ENCODE measurements at regions not wholly inside any gene's neighbourhood (a gene's known extent, or its start where the extent isn't known, plus 50 kb on each side); places are given as distances from the start of the nearest gene placed in this dataset.
A peak's percentile ranks its signal among the peaks of the same experiment; 100 is the strongest.

- no peak for DNase-seq
Measured at GRCh38 chr18:51588616-51589015, 391.1 kb upstream of the MEX3C start.

- DNase-seq = no peak
Measured at GRCh38 chr18:51593931-51594330, 396.4 kb upstream of the MEX3C start.

GRCh38 chr18:51603111-51603510 lies 405.6 kb upstream of the MEX3C start:
- no peak for DNase-seq

- DNase-seq = no peak
Measured at GRCh38 chr18:51603551-51603950, 406.1 kb upstream of the MEX3C start.

- DNase-seq = no peak
Measured at GRCh38 chr18:51610481-51610880, 413.0 kb upstream of the MEX3C start.

- no peak for DNase-seq
Measured at GRCh38 chr18:51611326-51611725, 413.8 kb upstream of the MEX3C start.

- no peak for DNase-seq
Measured at GRCh38 chr18:51614033-51614432, 416.6 kb upstream of the MEX3C start.

GRCh38 chr18:51614967-51615571 lies 417.6 kb upstream of the MEX3C start:
- DNase-seq = no peak

GRCh38 chr18:51617167-51617566 lies 419.7 kb upstream of the MEX3C start:
- no peak for DNase-seq

GRCh38 chr18:51617572-51618260 lies 420.2 kb upstream of the MEX3C start:
- no peak for DNase-seq

- no peak for DNase-seq
Measured at GRCh38 chr18:51619283-51619682, 421.8 kb upstream of the MEX3C start.

GRCh38 chr18:51621113-51621863 lies 423.8 kb upstream of the MEX3C start:
- peak; percentile 51 for DNase-seq

- no peak for DNase-seq
Measured at GRCh38 chr18:51621864-51622160, 424.3 kb upstream of the MEX3C start.

GRCh38 chr18:51622702-51623101 lies 425.2 kb upstream of the MEX3C start:
- DNase-seq = no peak

- no peak for DNase-seq
Measured at GRCh38 chr18:51623653-51624052, 426.2 kb upstream of the MEX3C start.

GRCh38 chr18:51630706-51631105 lies 433.2 kb upstream of the MEX3C start:
- DNase-seq = no peak

- DNase-seq = no peak
Measured at GRCh38 chr18:51637881-51638280, 440.4 kb upstream of the MEX3C start.

- DNase-seq = no peak
Measured at GRCh38 chr18:51639541-51639940, 442.1 kb upstream of the MEX3C start.

GRCh38 chr18:51643483-51643882 lies 446.0 kb upstream of the MEX3C start:
- no peak for DNase-seq

- DNase-seq = no peak
Measured at GRCh38 chr18:51645607-51646006, 448.1 kb upstream of the MEX3C start.

GRCh38 chr18:51647346-51647745 lies 449.9 kb upstream of the MEX3C start:
- no peak for DNase-seq

GRCh38 chr18:51647942-51648341 lies 450.5 kb upstream of the MEX3C start:
- no peak for DNase-seq

GRCh38 chr18:51649796-51650195 lies 452.3 kb upstream of the MEX3C start:
- no peak for DNase-seq

- DNase-seq = no peak
Measured at GRCh38 chr18:51651761-51652160, 454.3 kb upstream of the MEX3C start.
